HFFc6 (cell line): ENCODE measurements at regions not wholly inside any gene's neighbourhood (a gene's known extent, or its start where the extent isn't known, plus 50 kb on each side); places are given as distances from the start of the nearest gene placed in this dataset.

Source experiments
- DNase-seq: peaks from one replicate; pipeline ENCODE4 v3.0.0-alpha.2; 2018
- H3K27ac Mint-ChIP-seq: 2 replicates; pipeline ENCODE4 v1.8.0; 2020; ENCODE audit warnings: mild to moderate bottlenecking, mixed read lengths
- H3K27me3 Mint-ChIP-seq: 2 replicates; pipeline ENCODE4 v1.8.0; 2021; ENCODE audit warnings: mild to moderate bottlenecking, moderate library complexity, mixed read lengths; ENCODE audit not compliant: insufficient read depth
- H3K36me3 Mint-ChIP-seq: 2 replicates; pipeline ENCODE4 v1.8.0; 2021; ENCODE audit warnings: low read depth, mixed read lengths
- H3K4me1 Mint-ChIP-seq: 2 replicates; pipeline ENCODE4 v1.8.0; 2020; ENCODE audit warnings: low read depth, mixed read lengths
- H3K4me3 Mint-ChIP-seq: 2 replicates; pipeline ENCODE4 v1.8.0; 2020; ENCODE audit warnings: mild to moderate bottlenecking, moderate library complexity, mixed read lengths
- H3K9me3 Mint-ChIP-seq: 2 replicates; pipeline ENCODE4 v1.8.0; 2020; ENCODE audit warnings: mild to moderate bottlenecking, mixed read lengths
- TF ChIP-seq, protein P1 (sequence below): fragments of 200-600 bp; sonication (generic); IDR thresholded peaks from 2 replicates; pipeline ENCODE4 v1.5.0; 2021; ENCODE audit warnings: antibody characterized with exemption, mild to moderate bottlenecking

DNA sequence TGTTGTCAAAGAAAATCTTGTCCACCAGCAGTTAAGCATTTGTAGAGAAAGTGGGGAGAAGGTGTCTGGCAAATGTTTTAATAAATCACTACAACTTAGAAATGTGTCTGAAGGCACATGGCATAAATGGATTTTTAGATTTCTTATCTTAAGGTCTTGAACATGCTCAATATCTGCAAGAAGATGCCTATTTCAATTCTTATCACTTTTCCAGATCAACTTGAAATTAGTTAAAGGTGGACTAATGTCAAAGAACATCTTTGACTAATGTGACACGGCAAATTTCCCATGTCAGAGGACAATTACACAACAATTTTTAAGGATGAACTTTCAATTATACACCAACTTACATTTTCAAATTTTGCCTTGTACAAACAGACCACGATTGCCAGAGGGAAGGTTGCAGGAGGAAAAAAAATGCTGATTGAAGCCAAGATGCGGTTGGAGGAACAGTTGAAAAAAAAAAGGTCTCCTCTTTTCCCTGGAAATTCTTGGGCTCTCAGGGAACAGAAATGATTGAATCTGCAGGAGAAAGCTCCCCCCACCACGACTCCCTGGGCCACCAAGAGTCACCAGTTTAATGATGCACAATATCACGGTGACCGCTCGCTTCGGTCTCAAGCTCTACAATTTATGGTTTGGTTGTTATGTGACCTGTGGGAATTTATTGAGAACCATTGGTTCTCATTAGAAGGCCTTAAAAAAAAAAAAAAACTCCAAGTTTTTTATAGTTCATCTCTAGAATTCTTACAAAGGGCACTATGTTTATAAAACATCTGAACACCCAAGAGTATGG, 507.6 kb upstream of the ADAMTS9 start:
- Mint-ChIP-seq H3K4me1 (no peaks in the 10 kb centered on the region), H3K4me3 (no peak overlapping the region), H3K27me3 (peaks cover 2% of the 10 kb centered on the region; the same call in 1 of the 2 replicates), H3K9me3 (peaks cover 24% of the 10 kb centered on the region), H3K36me3 (no peaks in the 10 kb centered on the region), H3K27ac (no peak overlapping the region)
- TF ChIP-seq, protein P1, sequence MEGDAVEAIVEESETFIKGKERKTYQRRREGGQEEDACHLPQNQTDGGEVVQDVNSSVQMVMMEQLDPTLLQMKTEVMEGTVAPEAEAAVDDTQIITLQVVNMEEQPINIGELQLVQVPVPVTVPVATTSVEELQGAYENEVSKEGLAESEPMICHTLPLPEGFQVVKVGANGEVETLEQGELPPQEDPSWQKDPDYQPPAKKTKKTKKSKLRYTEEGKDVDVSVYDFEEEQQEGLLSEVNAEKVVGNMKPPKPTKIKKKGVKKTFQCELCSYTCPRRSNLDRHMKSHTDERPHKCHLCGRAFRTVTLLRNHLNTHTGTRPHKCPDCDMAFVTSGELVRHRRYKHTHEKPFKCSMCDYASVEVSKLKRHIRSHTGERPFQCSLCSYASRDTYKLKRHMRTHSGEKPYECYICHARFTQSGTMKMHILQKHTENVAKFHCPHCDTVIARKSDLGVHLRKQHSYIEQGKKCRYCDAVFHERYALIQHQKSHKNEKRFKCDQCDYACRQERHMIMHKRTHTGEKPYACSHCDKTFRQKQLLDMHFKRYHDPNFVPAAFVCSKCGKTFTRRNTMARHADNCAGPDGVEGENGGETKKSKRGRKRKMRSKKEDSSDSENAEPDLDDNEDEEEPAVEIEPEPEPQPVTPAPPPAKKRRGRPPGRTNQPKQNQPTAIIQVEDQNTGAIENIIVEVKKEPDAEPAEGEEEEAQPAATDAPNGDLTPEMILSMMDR, result no peak
- no peak for DNase-seq

DNA sequence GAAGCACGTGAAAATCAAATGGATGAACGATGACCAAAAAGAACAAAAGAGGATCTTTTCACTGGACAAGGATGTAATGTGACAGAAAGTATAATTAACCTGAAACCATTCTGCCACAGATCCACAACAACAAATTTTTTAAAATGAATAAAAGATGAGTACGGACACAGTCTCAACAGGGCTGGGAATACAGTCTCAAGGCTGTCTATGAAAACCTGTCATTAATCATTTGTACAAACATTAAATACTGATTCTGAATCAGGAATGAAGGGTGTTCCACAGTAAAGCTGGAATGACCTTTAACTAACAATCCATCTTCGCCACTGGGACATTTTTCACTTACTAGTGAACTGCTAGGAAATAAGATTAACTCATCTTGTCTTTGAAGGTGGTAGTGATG, 506.9 kb upstream of the ADAMTS9 start:
- H3K27me3 Mint-ChIP-seq, result peaks cover 2% of the 10 kb centered on the region; the same call in 1 of the 2 replicates
- TF ChIP-seq, protein P1, result no peak
- H3K4me3 Mint-ChIP-seq, result no peak overlapping the region
- H3K36me3 Mint-ChIP-seq, result no peaks in the 10 kb centered on the region
- H3K27ac Mint-ChIP-seq, result no peak overlapping the region
- H3K4me1 Mint-ChIP-seq, result no peaks in the 10 kb centered on the region
- peaks cover 29% of the 10 kb centered on the region for H3K9me3 Mint-ChIP-seq
- no peak for DNase-seq

DNA sequence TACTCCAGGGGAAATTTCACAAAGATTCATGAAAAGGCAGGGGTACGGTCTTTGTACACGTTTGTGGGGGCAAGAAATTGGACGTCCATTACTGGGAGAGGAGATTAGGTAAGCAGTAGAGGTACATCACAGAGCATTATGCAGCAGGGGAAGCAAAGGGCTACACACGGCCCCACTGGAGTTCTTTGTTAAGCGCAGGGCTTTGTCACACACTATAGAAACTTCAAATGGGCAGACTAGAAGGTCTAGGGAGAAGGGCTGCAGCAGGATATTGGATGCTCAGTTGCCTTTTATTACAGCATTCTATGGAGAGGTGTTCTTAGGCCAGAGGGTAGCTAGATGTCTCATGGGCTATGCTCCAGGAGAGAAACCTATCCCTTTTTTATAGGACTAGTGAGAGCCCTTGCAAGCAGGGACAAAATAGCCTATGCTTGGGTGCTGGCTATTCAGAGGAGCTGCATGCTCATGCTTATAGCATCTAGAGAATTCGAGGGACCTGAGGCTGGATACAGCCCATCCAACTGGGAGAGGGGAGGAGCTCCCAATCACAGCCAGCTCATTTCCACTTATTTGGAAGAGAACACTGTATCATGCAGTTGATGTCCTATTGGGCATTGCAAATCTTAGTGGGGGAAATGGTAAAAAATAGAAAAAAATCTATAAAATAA, 506.4 kb upstream of the ADAMTS9 start:
- Mint-ChIP-seq H3K27ac (no peak overlapping the region), H3K9me3 (peaks cover 27% of the 10 kb centered on the region), H3K27me3 (peaks cover 2% of the 10 kb centered on the region; the same call in 1 of the 2 replicates), H3K4me3 (no peak overlapping the region), H3K36me3 (no peaks in the 10 kb centered on the region), H3K4me1 (no peaks in the 10 kb centered on the region)
- no peak for DNase-seq
- TF ChIP-seq, protein P1, result no peak

DNA sequence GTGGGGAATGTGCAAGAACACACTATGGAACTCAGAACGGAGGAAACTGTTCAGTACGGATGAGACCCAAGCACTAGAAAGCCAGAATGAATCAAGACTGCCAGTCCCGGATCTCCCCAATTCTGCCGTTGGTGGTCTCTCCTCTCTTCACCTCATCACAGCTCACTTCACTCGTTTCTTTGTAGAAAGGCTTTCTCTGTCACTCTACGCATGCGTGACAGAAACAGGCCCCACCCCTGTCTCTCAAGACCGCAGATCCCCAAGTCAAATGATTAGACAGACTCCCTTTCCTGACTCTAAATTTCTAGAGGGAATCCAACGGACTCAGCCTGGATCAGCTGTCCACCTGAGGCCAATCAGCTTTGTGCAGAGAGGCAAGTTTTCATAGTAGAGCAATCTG, 505.7 kb upstream of the ADAMTS9 start:
- Mint-ChIP-seq H3K4me1 (no peaks in the 10 kb centered on the region), H3K27me3 (peaks cover 2% of the 10 kb centered on the region; the same call in 1 of the 2 replicates), H3K27ac (no peak overlapping the region), H3K9me3 (peaks cover 22% of the 10 kb centered on the region), H3K4me3 (no peak overlapping the region), H3K36me3 (no peaks in the 10 kb centered on the region)
- DNase-seq, result no peak
- TF ChIP-seq, protein P1, result no peak

DNA sequence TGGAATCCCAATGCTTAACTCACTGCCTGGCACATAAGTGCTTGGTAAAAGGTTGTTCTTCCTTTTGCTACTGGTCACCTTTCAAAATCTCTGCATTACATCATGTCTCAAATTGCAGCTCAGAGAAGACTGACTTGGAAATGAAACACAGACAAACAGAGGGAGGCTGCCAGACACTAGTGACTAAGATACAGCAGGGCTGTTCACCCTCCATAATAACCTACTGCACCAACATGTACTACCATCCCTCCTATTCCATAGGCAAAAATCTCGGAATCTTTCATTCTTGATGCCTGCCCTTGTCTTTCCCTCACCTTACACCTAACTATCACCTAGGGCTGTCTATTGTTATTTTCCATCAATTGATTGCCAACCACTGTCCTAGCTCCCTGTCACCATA, 502.3 kb upstream of the ADAMTS9 start:
- H3K36me3 Mint-ChIP-seq, result no peaks in the 10 kb centered on the region
- peaks cover 2% of the 10 kb centered on the region; the same call in 1 of the 2 replicates for H3K27me3 Mint-ChIP-seq
- H3K4me1 Mint-ChIP-seq, result no peaks in the 10 kb centered on the region
- H3K9me3 Mint-ChIP-seq, result peaks cover 14% of the 10 kb centered on the region
- H3K27ac Mint-ChIP-seq, result no peak overlapping the region
- TF ChIP-seq, protein P1, result no peak
- no peak for DNase-seq
- no peak overlapping the region for H3K4me3 Mint-ChIP-seq
